ENCODE measurements at regions not wholly inside any gene's neighbourhood (a gene's known extent, or its start where the extent isn't known, plus 50 kb on each side); places are given as distances from the start of the nearest gene placed in this dataset.

GRCh38 chr9:13586587-13587374 lies 307.3 kb upstream of the MPDZ start:
- TF ChIP-seq CTCF (IDR thresholded peaks at IDR 0.05) (no peak), EP300 (IDR thresholded peaks at IDR 0.05) (no peak), POLR2A (IDR thresholded peaks at IDR 0.05) (no peak), POLR2AphosphoS5 (IDR thresholded peaks at IDR 0.05) (no peak)

Data from sigmoid colon (tissue), 4 donors.